GM18520 (cell line): ENCODE measurements at regions not wholly inside any gene's neighbourhood (a gene's known extent, or its start where the extent isn't known, plus 50 kb on each side); places are given as distances from the start of the nearest gene placed in this dataset.
"Not testable (repeated sequence)": the region's sequence is repeated elsewhere in the genome, so short reads cannot be mapped to it uniquely, and the experiment has no call there.

Experiments
- ATAC-seq: cut with Tn5 transposase; IDR thresholded peaks from one replicate; pipeline ENCODE4 v1.9.1; 2021; ENCODE audit not compliant: unreplicated experiment

DNA sequence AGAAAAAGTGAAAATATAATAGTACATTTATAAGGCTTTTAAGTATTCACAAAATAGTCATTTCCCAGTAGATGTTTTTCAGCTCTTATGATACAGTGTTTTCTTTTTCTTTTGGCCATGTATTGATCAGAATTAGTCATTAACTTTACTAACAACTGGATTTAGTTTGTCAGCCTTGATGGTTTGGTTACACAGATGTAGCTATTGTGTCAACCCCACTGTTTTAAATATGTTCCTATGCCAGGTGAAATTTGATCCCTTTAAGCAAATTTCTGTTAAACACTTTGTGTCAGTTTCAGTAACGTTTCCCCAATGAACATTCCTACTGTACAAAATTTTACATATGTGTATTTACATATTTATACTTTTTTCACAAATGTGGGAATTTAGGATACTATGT, 261.5 kb upstream of the STARD13 start:
- no peak for ATAC-seq

- ATAC-seq: no peak
Measured at GRCh38 chr13:33548069-33548468, 262.5 kb upstream of the STARD13 start.

DNA sequence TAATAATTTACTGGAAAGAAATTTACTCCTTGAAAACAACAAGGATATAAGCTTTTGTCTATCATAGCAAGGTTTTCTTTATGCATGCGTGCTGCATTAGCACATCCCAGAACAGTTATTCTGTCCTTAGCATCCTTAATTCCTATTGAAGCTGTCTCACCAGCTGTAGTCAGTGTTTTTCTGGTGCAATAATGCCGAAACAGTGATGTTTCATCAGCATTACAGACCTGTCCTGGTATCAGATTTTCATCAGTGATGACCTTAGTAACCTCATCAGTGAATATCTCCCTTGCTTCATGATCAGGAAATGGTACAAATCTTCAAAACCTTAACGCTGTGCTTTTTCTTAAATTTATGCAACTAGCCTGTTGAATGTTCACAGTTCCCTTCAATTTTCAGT, 264.7 kb upstream of the STARD13 start:
- no peak for ATAC-seq

GRCh38 chr13:33550885-33551284, 265.3 kb upstream of the STARD13 start:
- no peak for ATAC-seq

GRCh38 chr13:33554919-33555791, 262.8 kb upstream of the RFC3 start:
- ATAC-seq: peak; percentile 84

DNA sequence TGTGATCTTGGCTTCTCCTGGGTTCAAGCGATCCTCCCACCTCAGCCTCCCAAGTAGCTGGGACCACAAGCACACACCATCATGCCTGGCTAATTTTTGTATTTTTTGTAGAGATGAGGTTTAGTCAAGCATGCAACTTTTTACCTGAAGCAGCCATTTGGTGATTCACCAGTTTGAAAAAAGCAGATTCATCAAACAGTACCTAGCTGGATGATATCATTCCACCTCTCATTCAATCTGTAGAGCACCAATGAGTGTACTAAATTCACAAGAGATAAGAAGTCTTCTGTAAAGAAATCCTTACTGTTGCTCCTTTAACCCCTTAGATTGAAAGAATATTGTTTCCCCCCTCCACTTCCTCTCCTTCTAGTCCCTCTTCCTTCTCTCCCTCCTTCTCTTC, 261.1 kb upstream of the RFC3 start:
- no peak for ATAC-seq

DNA sequence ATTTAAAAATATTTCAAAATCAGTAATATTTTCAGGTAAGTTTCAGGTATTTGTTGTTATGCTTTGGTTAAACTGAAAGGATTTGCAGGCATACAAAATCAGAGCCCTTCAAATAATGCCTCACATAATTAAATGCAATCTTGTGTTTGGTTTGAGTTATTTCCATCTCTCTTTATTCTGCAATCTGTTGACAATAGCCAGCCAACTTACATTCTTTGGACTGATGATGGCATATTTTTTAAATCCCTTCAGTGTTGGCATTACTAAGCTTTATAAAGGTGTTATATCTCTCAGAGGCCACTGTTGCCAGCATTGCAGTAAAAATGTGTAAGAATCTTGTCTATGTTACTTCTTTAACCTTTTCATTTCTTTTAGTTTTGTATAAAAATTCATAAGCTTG, 257.2 kb upstream of the RFC3 start:
- no peak for ATAC-seq

DNA sequence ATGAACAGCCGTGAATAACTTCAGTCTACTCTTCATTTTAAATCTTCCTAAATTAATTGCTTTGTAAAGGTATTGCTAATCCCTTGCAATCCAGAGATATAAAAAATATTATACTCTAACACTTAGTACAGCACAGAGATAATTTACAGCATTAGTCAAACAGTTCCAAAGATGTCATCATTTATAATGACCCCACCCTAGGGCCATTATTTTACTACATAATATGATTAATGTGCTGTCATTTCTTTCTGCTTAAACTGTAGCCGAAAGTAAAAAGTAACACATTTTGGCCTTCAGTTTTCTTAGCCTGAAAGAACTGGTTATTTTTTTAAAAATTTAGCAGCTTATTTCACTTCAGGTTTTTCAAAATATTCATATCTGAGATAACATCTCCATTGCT, 256.3 kb upstream of the RFC3 start:
- no peak for ATAC-seq

- ATAC-seq: no peak
Measured at GRCh38 chr13:33571618-33572017, 246.3 kb upstream of the RFC3 start.

DNA sequence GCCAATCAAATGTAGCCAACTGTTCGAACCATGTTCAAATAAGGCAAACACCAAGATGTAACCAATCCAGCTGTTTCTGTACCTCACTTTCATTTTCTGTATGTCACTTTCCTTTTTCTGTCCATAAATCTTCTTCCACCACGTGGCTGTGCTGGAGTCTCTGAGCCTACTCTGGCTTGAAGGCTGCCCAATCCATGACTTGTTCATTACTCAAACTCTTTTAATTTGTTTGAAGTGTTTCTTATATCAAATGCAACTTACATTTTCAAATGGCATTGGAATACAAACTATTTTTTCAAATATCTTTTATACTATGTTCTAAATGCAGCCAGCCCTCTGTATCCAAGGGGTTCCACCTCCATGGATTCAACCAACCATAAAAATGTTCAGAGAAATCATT, 245.6 kb upstream of the RFC3 start:
- not testable (repeated sequence) for ATAC-seq

- no peak for ATAC-seq
Measured at GRCh38 chr13:33575378-33575777, 242.6 kb upstream of the RFC3 start.

DNA sequence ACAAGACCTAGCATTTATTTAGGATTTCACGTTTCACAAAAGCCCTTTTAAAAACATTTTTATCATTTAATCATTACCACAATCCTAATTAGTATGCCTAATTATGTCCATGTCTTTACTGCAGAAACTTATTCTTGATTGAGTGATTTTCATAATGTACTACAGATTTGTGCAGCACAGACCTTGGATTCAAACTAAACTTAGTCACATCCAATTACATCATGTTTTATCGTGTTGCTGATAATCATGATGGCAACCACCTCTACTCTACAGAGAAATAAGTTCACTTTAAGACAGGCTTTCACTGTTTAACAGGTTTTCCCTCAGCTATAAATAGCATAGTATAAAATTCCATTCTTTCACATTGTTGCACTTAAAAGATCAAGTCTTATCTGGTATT, 240.9 kb upstream of the RFC3 start:
- ATAC-seq: no peak

- no peak for ATAC-seq
Measured at GRCh38 chr13:33578786-33579185, 239.2 kb upstream of the RFC3 start.

DNA sequence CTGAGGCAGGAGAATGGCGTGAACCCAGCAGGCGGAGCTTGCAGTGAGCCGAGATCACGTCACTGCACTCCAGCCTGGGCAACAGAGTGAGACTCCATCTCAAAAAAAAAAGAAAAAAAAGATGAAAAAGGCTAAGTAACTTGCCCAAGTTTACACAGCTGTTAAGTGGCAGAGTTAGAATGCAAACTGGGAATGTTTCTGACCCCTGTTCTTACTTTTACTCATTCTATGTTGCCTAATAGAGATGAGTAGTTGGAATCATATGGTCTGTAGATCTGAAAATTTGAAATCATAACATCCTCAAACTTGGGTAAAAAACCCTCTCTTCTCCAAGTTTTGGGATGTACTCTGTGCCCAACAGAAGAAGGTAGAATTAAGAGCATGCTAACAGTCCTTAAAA, 235.8 kb upstream of the RFC3 start:
- ATAC-seq: no peak

- no peak for ATAC-seq
Measured at GRCh38 chr13:33583398-33583797, 234.6 kb upstream of the RFC3 start.

- no peak for ATAC-seq
Measured at GRCh38 chr13:33590936-33591335, 227.0 kb upstream of the RFC3 start.

DNA sequence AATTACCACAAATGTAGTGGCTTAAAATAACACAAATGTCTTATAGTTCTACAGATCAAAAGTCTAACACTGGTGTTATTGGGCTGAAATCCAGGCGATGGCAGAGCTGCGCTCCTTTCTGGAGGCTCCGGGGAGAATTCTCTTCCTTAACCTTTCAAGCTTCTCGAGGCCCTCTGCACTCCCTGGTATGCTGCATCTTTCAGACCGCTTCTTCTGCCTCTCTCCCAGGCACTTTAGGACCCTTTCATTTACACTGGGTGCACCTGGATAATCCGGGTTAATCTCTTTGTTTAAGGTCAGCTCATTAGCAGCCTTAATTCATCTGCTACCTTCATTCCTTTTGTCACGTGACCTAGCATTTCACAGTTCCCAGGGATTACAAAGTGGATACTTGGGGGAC, 211.3 kb upstream of the RFC3 start:
- no peak for ATAC-seq

- no peak for ATAC-seq
Measured at GRCh38 chr13:33610438-33611120, 207.4 kb upstream of the RFC3 start.

DNA sequence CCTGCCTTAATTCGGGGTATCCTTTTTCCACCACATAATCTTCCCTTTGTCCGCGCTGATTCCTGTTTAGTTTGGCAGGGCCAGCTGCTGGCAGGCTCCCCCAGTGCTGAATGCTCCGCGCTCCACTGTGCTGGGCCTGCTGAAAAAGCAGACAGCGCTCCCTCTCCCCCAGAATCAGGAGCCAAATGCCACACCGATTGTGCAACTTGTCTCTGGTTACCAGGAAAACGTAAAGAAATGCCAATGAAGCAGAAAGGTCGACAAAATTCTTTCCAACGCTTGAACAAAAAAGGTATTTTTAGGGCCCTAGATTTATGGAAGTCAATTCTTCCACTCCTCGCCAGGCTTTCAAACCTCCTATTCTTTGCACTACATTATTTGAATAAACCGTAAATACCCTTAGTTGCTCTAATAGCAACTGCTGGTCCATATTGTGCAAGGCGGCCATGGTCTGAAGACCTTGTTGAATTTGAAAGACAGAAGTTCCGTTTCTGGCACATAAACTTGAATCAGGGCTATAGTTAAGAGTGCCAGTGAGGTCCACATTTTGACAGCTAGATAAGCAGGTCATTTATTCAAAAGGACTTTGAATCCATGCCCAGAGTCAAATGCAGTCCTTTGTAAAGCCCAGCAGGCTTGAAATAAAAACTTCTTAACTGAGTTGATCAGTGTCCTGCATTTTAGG, 206.7 kb upstream of the RFC3 start:
- ATAC-seq: no peak

DNA sequence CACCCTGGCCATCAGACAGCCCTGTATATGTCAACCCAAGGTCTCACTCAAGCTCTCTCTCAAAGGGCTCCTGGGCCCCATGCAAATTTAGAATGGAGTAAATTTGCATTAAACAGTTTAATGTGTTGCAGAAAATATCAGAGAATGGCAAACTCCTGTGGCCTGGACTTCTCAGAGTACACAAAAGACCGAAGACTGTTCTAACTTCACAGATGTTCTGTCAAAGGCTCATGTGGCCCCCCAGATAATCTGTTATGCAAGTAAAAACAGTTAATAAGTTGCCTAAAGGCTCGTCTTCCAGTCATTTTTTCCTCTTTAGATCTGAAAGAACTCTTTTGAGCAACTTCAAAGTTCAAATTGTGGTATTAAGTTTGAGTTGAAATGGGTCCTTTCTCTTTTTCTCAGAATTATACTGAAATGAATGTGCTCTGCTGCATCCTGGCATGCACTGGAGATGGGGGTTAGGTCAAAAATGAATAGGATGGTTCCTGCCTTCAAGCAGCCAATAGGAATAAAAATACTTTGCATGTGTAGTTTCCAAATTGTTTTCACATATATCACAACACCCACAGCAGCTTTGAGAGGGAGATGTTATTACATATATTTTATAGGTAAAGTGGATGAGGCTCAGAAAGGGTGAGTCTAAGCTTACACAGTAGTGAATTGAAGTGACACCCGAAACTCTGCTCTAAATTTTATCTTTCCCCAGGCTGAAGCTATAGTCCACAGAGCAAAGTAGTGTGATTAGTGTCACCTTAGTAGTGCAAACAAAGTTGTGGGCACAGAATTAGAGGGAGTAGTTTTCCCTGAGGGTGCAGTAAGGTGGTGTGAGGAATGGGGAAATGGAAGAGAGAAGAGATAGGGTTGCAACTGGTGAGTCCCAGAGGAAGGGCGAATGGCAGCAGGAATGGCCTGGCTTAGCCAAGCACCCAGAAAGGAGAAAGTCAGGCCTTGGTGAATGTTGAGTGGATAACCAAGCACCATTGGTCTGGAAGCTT, 205.0 kb upstream of the RFC3 start:
- ATAC-seq: peak; percentile 68

DNA sequence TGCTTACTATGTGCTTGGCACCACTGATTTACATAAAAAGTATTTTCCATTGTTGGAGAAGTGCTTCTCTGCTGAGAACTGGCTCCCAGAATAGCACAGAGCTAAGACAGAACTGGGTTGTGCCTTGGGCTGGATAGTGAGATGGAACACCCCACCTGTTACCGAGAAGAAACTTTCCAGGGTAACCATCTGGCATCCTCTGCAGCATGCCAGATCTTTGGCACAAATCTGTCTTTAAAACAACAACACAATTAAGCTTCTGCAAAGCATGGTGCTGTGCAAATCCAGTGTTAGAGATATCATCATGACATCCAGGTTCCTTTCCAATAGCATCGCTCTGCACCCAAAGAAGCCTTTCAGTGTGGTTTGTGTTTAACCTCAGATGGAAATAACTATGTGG, 202.5 kb upstream of the RFC3 start:
- ATAC-seq: no peak
